ENCODE measurements at regions not wholly inside any gene's neighbourhood (a gene's known extent, or its start where the extent isn't known, plus 50 kb on each side); places are given as distances from the start of the nearest gene placed in this dataset.

- ATAC-seq (no peak), DNase-seq (no peak)
- WGBS, 2 donors = 83 to 85% methylated on average over 2 of the region's 2 CpGs
- intact Hi-C loops (cut with DNase I) = no loop called here
- no peak for TF ChIP-seq CTCF (IDR thresholded peaks at IDR 0.05)
- no peak for TF ChIP-seq POLR2A (IDR thresholded peaks at IDR 0.05)
- H3K4me1 ChIP-seq = peaks cover 16% of the 10 kb centered on the region
- no peaks in the 10 kb centered on the region for H3K9me3 ChIP-seq
- no peaks in the 10 kb centered on the region for H3K36me3 ChIP-seq (replicated peaks in 1 of 2; ENCODE audit: insufficient read depth in 1 of 2, low read depth in 2 of 2)
- no peak overlapping the region for H3K27ac ChIP-seq
- H3K27me3 ChIP-seq = no peaks in the 10 kb centered on the region
- H3K4me3 ChIP-seq = no peak overlapping the region
Measured at GRCh38 chr1:172959571-172959970, 91.2 kb downstream of the TNFSF18 start.

- Histone ChIP-seq H3K4me1 (peaks cover 16% of the 10 kb centered on the region), H3K36me3 (replicated peaks in 1 of 2; ENCODE audit: insufficient read depth in 1 of 2, low read depth in 2 of 2) (no peaks in the 10 kb centered on the region), H3K27me3 (no peaks in the 10 kb centered on the region), H3K27ac (no peak overlapping the region), H3K4me3 (no peak overlapping the region), H3K9me3 (no peaks in the 10 kb centered on the region)
- ATAC-seq (no peak), DNase-seq (no peak)
- no peak for TF ChIP-seq POLR2A (IDR thresholded peaks at IDR 0.05)
- TF ChIP-seq CTCF (IDR thresholded peaks at IDR 0.05) = no peak
- intact Hi-C loops (cut with DNase I) = no loop called here
- WGBS, 2 donors = 90 to 92% methylated on average over 3 of the region's 3 CpGs
Measured at GRCh38 chr1:172960019-172960418, 90.7 kb downstream of the TNFSF18 start.

GRCh38 chr1:172960454-172961208, 90.1 kb downstream of the TNFSF18 start:
- peak overlapping the region in 1 of 4 donors; percentile 53 for H3K27ac ChIP-seq
- H3K9me3 ChIP-seq = no peaks in the 10 kb centered on the region
- 43 to 52% methylated on average over 5 of the region's 5 CpGs for WGBS, 2 donors
- ATAC-seq (peak; percentile 88), DNase-seq (peak; percentile 67 to 85 (median 83))
- TF ChIP-seq POLR2A (IDR thresholded peaks at IDR 0.05) (no peak), CTCF (IDR thresholded peaks at IDR 0.05) (peak in 1 of 7 experiments; percentile 12)
- H3K27me3 ChIP-seq = no peaks in the 10 kb centered on the region
- no peaks in the 10 kb centered on the region for H3K36me3 ChIP-seq (replicated peaks in 1 of 2; ENCODE audit: insufficient read depth in 1 of 2, low read depth in 2 of 2)
- H3K4me3 ChIP-seq = no peak overlapping the region
- intact Hi-C loops (cut with DNase I) = no loop called here
- H3K4me1 ChIP-seq = peaks cover 16% of the 10 kb centered on the region

- TF ChIP-seq CTCF (IDR thresholded peaks at IDR 0.05) = no peak
- TF ChIP-seq POLR2A (IDR thresholded peaks at IDR 0.05) = no peak
- no peak for ATAC-seq
- 91 to 98% methylated on average over 1 of the region's 1 CpG for WGBS, 2 donors
- Histone ChIP-seq H3K9me3 (no peaks in the 10 kb centered on the region), H3K4me1 (peaks cover 14% of the 10 kb centered on the region), H3K27ac (no peak overlapping the region), H3K27me3 (no peaks in the 10 kb centered on the region), H3K36me3 (replicated peaks in 1 of 2; ENCODE audit: insufficient read depth in 1 of 2, low read depth in 2 of 2) (no peaks in the 10 kb centered on the region), H3K4me3 (no peak overlapping the region)
- DNase-seq = no peak
- intact Hi-C loops (cut with DNase I) = no loop called here
Measured at GRCh38 chr1:172964864-172965263, 85.9 kb downstream of the TNFSF18 start.
